Thyroid gland (tissue), 4 donors: ENCODE measurements at regions not wholly inside any gene's neighbourhood (a gene's known extent, or its start where the extent isn't known, plus 50 kb on each side); places are given as distances from the start of the nearest gene placed in this dataset.

ENCODE experiments used
- CTCF ChIP-seq, 6 experiments: fragments of 200-600 bp in 3 of 6; fragments of 450-650 bp in 3 of 6; sonication (generic) in 3 of 6; IDR thresholded peaks; one replicate each; pipeline ENCODE4 v1.5.1; 2016 to 2019; ENCODE audit warnings: antibody characterized with exemption in 6 of 6, mild to moderate bottlenecking in 2 of 6, inconsistent platforms in 1 of 6, moderate library complexity in 1 of 6
- POLR2A ChIP-seq, 2 donors: fragments of 450-650 bp; IDR thresholded peaks; one replicate each; pipeline ENCODE4 v1.6.1; 2017; ENCODE audit warnings: antibody characterized with exemption in 2 of 2, mild to moderate bottlenecking in 2 of 2, moderate library complexity in 1 of 2

- TF ChIP-seq CTCF (IDR thresholded peaks at IDR 0.05) (no peak), POLR2A (IDR thresholded peaks at IDR 0.05) (no peak)
These were observed 389.9 kb upstream of the PROK2 start for GRCh38 chr3:72174890-72175289.
